Ascending aorta (tissue), 2 donors: ENCODE measurements at regions not wholly inside any gene's neighbourhood (a gene's known extent, or its start where the extent isn't known, plus 50 kb on each side); places are given as distances from the start of the nearest gene placed in this dataset.

Source experiments
- DNase-seq, 2 donors: peaks; one replicate each; pipeline ENCODE4 v3.0.0-alpha.2; 2019; ENCODE audit warnings: low spot score in 2 of 2
- H3K27ac ChIP-seq, 2 donors: fragments of 200-600 bp; sonication (generic); one replicate each; pipeline ENCODE4 v1.5.1; 2016 to 2017; ENCODE audit warnings: mild to moderate bottlenecking in 1 of 2
- H3K27me3 ChIP-seq: fragments of 200-600 bp; sonication (generic); one replicate; pipeline ENCODE4 v1.5.1; 2017
- H3K36me3 ChIP-seq, 2 donors: fragments of 200-600 bp; sonication (generic); one replicate each; pipeline ENCODE4 v1.5.1; 2016
- H3K4me1 ChIP-seq, 2 donors: fragments of 200-600 bp; sonication (generic); one replicate each; pipeline ENCODE4 v1.5.1; 2016 to 2017; ENCODE audit warnings: mild to moderate bottlenecking in 1 of 2
- H3K4me3 ChIP-seq, 2 donors: fragments of 200-600 bp; sonication (generic); one replicate each; pipeline ENCODE4 v1.5.1; 2016 to 2017; ENCODE audit warnings: mild to moderate bottlenecking in 1 of 2
- H3K9me3 ChIP-seq, 2 donors: fragments of 200-600 bp; sonication (generic); one replicate each; pipeline ENCODE4 v1.5.1; 2016
- intact Hi-C: fragments of 100-400 bp; cut with DNase I; formaldehyde crosslinking; loops from one replicate; pipeline ENCODE4 v1.15.1; 2023
- TF ChIP-seq, protein P1 (sequence below), 3 experiments: fragments of 200-600 bp in 2 of 3; fragments of 450-650 bp in 1 of 3; sonication (generic) in 2 of 3; IDR thresholded peaks; one replicate each; pipeline ENCODE4 v1.5.1; 2016 to 2019; ENCODE audit warnings: antibody characterized with exemption in 3 of 3, mild to moderate bottlenecking in 1 of 3, moderate library complexity in 1 of 3

DNA sequence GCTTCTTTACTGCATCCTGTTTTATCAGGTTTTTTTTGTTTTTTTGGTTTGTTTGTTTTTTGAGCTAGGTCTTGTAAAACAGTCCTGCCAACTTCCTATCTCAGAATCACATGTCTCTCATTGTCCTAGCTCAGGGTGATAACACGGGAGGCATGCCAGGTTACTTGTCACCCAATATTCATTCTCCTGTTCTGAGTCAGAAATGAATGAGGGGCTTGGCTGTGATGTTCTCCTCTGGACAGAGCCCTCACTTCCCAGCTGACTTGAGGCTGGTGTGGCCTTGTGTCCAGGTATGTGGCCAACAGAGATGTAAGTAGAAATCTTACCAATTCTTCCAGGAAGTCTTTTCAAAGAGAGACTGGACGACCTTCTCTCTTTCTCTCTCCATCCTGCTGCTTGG lies 317.0 kb downstream of the GABRB3 start:
- Histone ChIP-seq H3K27me3 (no peaks in the 10 kb centered on the region), H3K36me3 (no peaks in the 10 kb centered on the region), H3K27ac (no peak overlapping the region), H3K4me1 (no peaks in the 10 kb centered on the region), H3K4me3 (no peak overlapping the region), H3K9me3 (no peaks in the 10 kb centered on the region)
- intact Hi-C loops, result no loop called here
- DNase-seq, result no peak
- TF ChIP-seq, protein P1, sequence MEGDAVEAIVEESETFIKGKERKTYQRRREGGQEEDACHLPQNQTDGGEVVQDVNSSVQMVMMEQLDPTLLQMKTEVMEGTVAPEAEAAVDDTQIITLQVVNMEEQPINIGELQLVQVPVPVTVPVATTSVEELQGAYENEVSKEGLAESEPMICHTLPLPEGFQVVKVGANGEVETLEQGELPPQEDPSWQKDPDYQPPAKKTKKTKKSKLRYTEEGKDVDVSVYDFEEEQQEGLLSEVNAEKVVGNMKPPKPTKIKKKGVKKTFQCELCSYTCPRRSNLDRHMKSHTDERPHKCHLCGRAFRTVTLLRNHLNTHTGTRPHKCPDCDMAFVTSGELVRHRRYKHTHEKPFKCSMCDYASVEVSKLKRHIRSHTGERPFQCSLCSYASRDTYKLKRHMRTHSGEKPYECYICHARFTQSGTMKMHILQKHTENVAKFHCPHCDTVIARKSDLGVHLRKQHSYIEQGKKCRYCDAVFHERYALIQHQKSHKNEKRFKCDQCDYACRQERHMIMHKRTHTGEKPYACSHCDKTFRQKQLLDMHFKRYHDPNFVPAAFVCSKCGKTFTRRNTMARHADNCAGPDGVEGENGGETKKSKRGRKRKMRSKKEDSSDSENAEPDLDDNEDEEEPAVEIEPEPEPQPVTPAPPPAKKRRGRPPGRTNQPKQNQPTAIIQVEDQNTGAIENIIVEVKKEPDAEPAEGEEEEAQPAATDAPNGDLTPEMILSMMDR (IDR thresholded peaks at IDR 0.05), result no peak

GRCh38 chr15:26453914-26454313 lies 319.0 kb downstream of the GABRB3 start:
- Histone ChIP-seq H3K9me3 (no peaks in the 10 kb centered on the region), H3K27ac (no peak overlapping the region), H3K27me3 (no peaks in the 10 kb centered on the region), H3K36me3 (no peaks in the 10 kb centered on the region), H3K4me1 (no peaks in the 10 kb centered on the region), H3K4me3 (no peak overlapping the region)
- no peak for DNase-seq
- intact Hi-C loops, result no loop called here
- TF ChIP-seq, protein P1 (IDR thresholded peaks at IDR 0.05), result no peak

DNA sequence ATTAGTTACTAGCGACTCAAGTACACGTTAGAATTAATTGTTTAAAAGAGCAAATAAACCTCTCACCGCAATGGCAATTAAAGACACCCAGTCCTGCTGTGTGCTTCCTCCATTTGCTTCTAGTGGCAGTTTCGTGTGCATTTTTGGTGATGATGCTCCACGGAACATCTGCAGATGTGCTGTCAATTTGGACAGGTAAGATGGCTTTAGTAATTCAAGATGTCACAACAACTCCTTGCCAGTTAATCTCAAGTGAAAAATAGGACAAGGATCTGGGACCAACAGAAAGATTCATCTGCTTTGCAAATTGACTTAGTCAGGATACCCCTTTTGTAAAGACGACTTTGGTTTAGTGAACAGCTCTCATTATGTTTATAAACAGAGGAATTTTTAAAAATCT lies 320.9 kb downstream of the GABRB3 start:
- TF ChIP-seq, protein P1 (IDR thresholded peaks at IDR 0.05), result no peak
- Histone ChIP-seq H3K27ac (no peak overlapping the region), H3K9me3 (no peaks in the 10 kb centered on the region), H3K4me3 (no peak overlapping the region), H3K36me3 (no peaks in the 10 kb centered on the region), H3K27me3 (no peaks in the 10 kb centered on the region), H3K4me1 (no peaks in the 10 kb centered on the region)
- intact Hi-C loops, result no loop called here
- DNase-seq, result no peak

GRCh38 chr15:26449291-26449690 lies 323.6 kb downstream of the GABRB3 start:
- H3K27ac ChIP-seq, result no peak overlapping the region
- H3K27me3 ChIP-seq, result no peaks in the 10 kb centered on the region
- H3K4me1 ChIP-seq, result no peaks in the 10 kb centered on the region
- no peaks in the 10 kb centered on the region for H3K9me3 ChIP-seq
- intact Hi-C loops, result no loop called here
- no peaks in the 10 kb centered on the region for H3K36me3 ChIP-seq
- no peak for DNase-seq
- TF ChIP-seq, protein P1 (IDR thresholded peaks at IDR 0.05), result no peak
- H3K4me3 ChIP-seq, result no peak overlapping the region

GRCh38 chr15:26443321-26443720 lies 329.5 kb downstream of the GABRB3 start:
- Histone ChIP-seq H3K36me3 (no peaks in the 10 kb centered on the region), H3K9me3 (no peaks in the 10 kb centered on the region), H3K4me3 (no peak overlapping the region), H3K27ac (no peak overlapping the region), H3K27me3 (no peaks in the 10 kb centered on the region), H3K4me1 (no peaks in the 10 kb centered on the region)
- DNase-seq, result no peak
- TF ChIP-seq, protein P1 (IDR thresholded peaks at IDR 0.05), result no peak
- intact Hi-C loops, result no loop called here

- Histone ChIP-seq H3K27me3 (no peaks in the 10 kb centered on the region), H3K9me3 (no peaks in the 10 kb centered on the region), H3K36me3 (no peaks in the 10 kb centered on the region), H3K27ac (no peak overlapping the region), H3K4me1 (no peaks in the 10 kb centered on the region), H3K4me3 (no peak overlapping the region)
- intact Hi-C loops, result no loop called here
- TF ChIP-seq, protein P1 (IDR thresholded peaks at IDR 0.05), result no peak
- no peak for DNase-seq
These were observed 330.2 kb downstream of the GABRB3 start for GRCh38 chr15:26442680-26443079.
